Skeletal muscle tissue (tissue), 3 donors: ENCODE measurements at regions not wholly inside any gene's neighbourhood (a gene's known extent, or its start where the extent isn't known, plus 50 kb on each side); places are given as distances from the start of the nearest gene placed in this dataset.

ENCODE experiments used
- H3K27ac ChIP-seq: one replicate; pipeline ENCODE4 v1.7.0; 2013; ENCODE audit warnings: mild to moderate bottlenecking, low read depth, low read length, inconsistent platforms
- H3K27me3 ChIP-seq, 3 donors: one replicate each; pipeline ENCODE4 v1.7.0; 2013; ENCODE audit warnings: low read length in 3 of 3; ENCODE audit not compliant: control insufficient read depth in 3 of 3, insufficient read depth in 3 of 3
- H3K36me3 ChIP-seq, 3 donors: one replicate each; pipeline ENCODE4 v1.7.0; 2013; ENCODE audit warnings: low read length in 3 of 3; ENCODE audit not compliant: control insufficient read depth in 3 of 3, insufficient read depth in 3 of 3
- H3K4me1 ChIP-seq, 3 donors: one replicate each; pipeline ENCODE4 v1.7.0; 2013; ENCODE audit warnings: low read length in 3 of 3, mild to moderate bottlenecking in 3 of 3; ENCODE audit not compliant: control insufficient read depth in 3 of 3, insufficient read depth in 3 of 3
- H3K4me3 ChIP-seq, 3 donors: one replicate each; pipeline ENCODE4 v1.7.0; 2013; ENCODE audit warnings: low read length in 3 of 3
- H3K9ac ChIP-seq, 3 donors: one replicate each; pipeline ENCODE4 v1.7.0; 2013; ENCODE audit warnings: low read length in 3 of 3, mild to moderate bottlenecking in 3 of 3, moderate library complexity in 2 of 3, low read depth in 1 of 3
- H3K9me3 ChIP-seq, 3 donors: one replicate each; pipeline ENCODE4 v1.7.0; 2013; ENCODE audit warnings: low read length in 3 of 3; ENCODE audit not compliant: control insufficient read depth in 3 of 3
- donor health status: Osteomylitis.

GRCh38 chrY:15702131-15702530 lies 1177.8 kb downstream of the NLGN4Y start:
- no peak overlapping the region for H3K27ac ChIP-seq
- H3K36me3 ChIP-seq: no peaks in the 10 kb centered on the region
- no peaks in the 10 kb centered on the region for H3K4me1 ChIP-seq
- H3K27me3 ChIP-seq: no peaks in the 10 kb centered on the region
- H3K9me3 ChIP-seq: no peaks in the 10 kb centered on the region
- no peak overlapping the region for H3K4me3 ChIP-seq
- no peak overlapping the region for H3K9ac ChIP-seq

- Histone ChIP-seq H3K9ac (no peak overlapping the region), H3K4me1 (no peaks in the 10 kb centered on the region), H3K36me3 (no peaks in the 10 kb centered on the region), H3K9me3 (no peaks in the 10 kb centered on the region), H3K4me3 (no peak overlapping the region), H3K27ac (no peak overlapping the region), H3K27me3 (no peaks in the 10 kb centered on the region)
Observed at GRCh38 chrY:15704906-15705305, 1180.6 kb downstream of the NLGN4Y start.

GRCh38 chrY:15749533-15750433 lies 1225.5 kb downstream of the NLGN4Y start:
- no peak overlapping the region for H3K4me3 ChIP-seq
- H3K36me3 ChIP-seq: no peaks in the 10 kb centered on the region
- no peaks in the 10 kb centered on the region for H3K9me3 ChIP-seq
- no peak overlapping the region for H3K27ac ChIP-seq
- H3K27me3 ChIP-seq: no peaks in the 10 kb centered on the region
- no peak overlapping the region for H3K9ac ChIP-seq
- no peaks in the 10 kb centered on the region for H3K4me1 ChIP-seq

- Histone ChIP-seq H3K9me3 (no peaks in the 10 kb centered on the region), H3K9ac (no peak overlapping the region), H3K27me3 (no peaks in the 10 kb centered on the region), H3K4me3 (no peak overlapping the region), H3K4me1 (no peaks in the 10 kb centered on the region), H3K27ac (no peak overlapping the region), H3K36me3 (no peaks in the 10 kb centered on the region)
Observed at GRCh38 chrY:15751001-15751400, 1226.7 kb downstream of the NLGN4Y start.

GRCh38 chrY:15756266-15756665 lies 1231.9 kb downstream of the NLGN4Y start:
- no peak overlapping the region for H3K27ac ChIP-seq
- H3K9ac ChIP-seq: no peak overlapping the region
- H3K4me1 ChIP-seq: no peaks in the 10 kb centered on the region
- no peak overlapping the region for H3K4me3 ChIP-seq
- H3K36me3 ChIP-seq: no peaks in the 10 kb centered on the region
- H3K9me3 ChIP-seq: no peaks in the 10 kb centered on the region
- no peaks in the 10 kb centered on the region for H3K27me3 ChIP-seq

GRCh38 chrY:15773579-15773978 lies 1249.2 kb downstream of the NLGN4Y start:
- no peak overlapping the region for H3K4me3 ChIP-seq
- H3K4me1 ChIP-seq: no peaks in the 10 kb centered on the region
- no peak overlapping the region for H3K27ac ChIP-seq
- H3K9ac ChIP-seq: no peak overlapping the region
- H3K36me3 ChIP-seq: no peaks in the 10 kb centered on the region
- H3K9me3 ChIP-seq: no peaks in the 10 kb centered on the region
- no peaks in the 10 kb centered on the region for H3K27me3 ChIP-seq

- no peak overlapping the region for H3K9ac ChIP-seq
- no peaks in the 10 kb centered on the region for H3K27me3 ChIP-seq
- H3K36me3 ChIP-seq: no peaks in the 10 kb centered on the region
- no peak overlapping the region for H3K27ac ChIP-seq
- H3K4me1 ChIP-seq: no peaks in the 10 kb centered on the region
- H3K9me3 ChIP-seq: no peaks in the 10 kb centered on the region
- H3K4me3 ChIP-seq: no peak overlapping the region
Observed at GRCh38 chrY:15775880-15776279, 1251.6 kb downstream of the NLGN4Y start.

GRCh38 chrY:15779891-15780290 lies 1255.6 kb downstream of the NLGN4Y start:
- no peaks in the 10 kb centered on the region for H3K4me1 ChIP-seq

GRCh38 chrY:15800021-15800420 lies 1275.7 kb downstream of the NLGN4Y start:
- no peaks in the 10 kb centered on the region for H3K27me3 ChIP-seq
- H3K4me1 ChIP-seq: no peaks in the 10 kb centered on the region
- no peak overlapping the region for H3K4me3 ChIP-seq
- H3K27ac ChIP-seq: no peak overlapping the region
- H3K9me3 ChIP-seq: no peaks in the 10 kb centered on the region
- no peaks in the 10 kb centered on the region for H3K36me3 ChIP-seq
- no peak overlapping the region for H3K9ac ChIP-seq

More at GRCh38 chrY:15779891-15780290, 1255.6 kb downstream of the NLGN4Y start:
- H3K27ac ChIP-seq: no peak overlapping the region
- no peaks in the 10 kb centered on the region for H3K9me3 ChIP-seq
- no peaks in the 10 kb centered on the region for H3K36me3 ChIP-seq
- no peak overlapping the region for H3K4me3 ChIP-seq
- no peaks in the 10 kb centered on the region for H3K27me3 ChIP-seq
- no peak overlapping the region for H3K9ac ChIP-seq

- no peaks in the 10 kb centered on the region for H3K4me1 ChIP-seq
- H3K9me3 ChIP-seq: no peaks in the 10 kb centered on the region
- H3K27ac ChIP-seq: no peak overlapping the region
- H3K9ac ChIP-seq: no peak overlapping the region
- no peaks in the 10 kb centered on the region for H3K36me3 ChIP-seq
- no peaks in the 10 kb centered on the region for H3K27me3 ChIP-seq
- H3K4me3 ChIP-seq: no peak overlapping the region
Observed at GRCh38 chrY:15805985-15806384, 1281.7 kb downstream of the NLGN4Y start.
